WTC11 (cell line): ENCODE measurements at regions not wholly inside any gene's neighbourhood (a gene's known extent, or its start where the extent isn't known, plus 50 kb on each side); places are given as distances from the start of the nearest gene placed in this dataset.

Experiments used
- ATAC-seq: fragments of 200-7000 bp; cut with Tn5 transposase; 2 replicates; pipeline ENCODE4 v1.10.0; 2021; ENCODE audit warnings: mild to moderate bottlenecking, moderate library complexity
- CTCF ChIA-PET: fragments of 300-600 bp; sonication (Branson Sonifier 250); formaldehyde crosslinking; loops from one replicate; lab custom pipeline; 2021; ENCODE audit warnings: antibody characterized with exemption; lab: Charles Lee
- POLR2A ChIA-PET: fragments of 350-600 bp; sonication (Branson Sonifier 250); formaldehyde crosslinking; loops from one replicate; lab custom pipeline; 2021; ENCODE audit warnings: antibody characterized with exemption; lab: Charles Lee
- DNase-seq: peaks from one replicate; pipeline ENCODE4 v3.0.0; 2021; ENCODE audit warnings: low spot score
- H3K27ac Mint-ChIP-seq: 2 replicates; pipeline ENCODE4 v1.8.0; 2021; ENCODE audit warnings: mixed read lengths
- H3K27me3 Mint-ChIP-seq: 2 replicates; pipeline ENCODE4 v1.8.0; 2021; ENCODE audit warnings: low read depth, mild to moderate bottlenecking, moderate library complexity, mixed read lengths
- H3K36me3 Mint-ChIP-seq: 2 replicates; pipeline ENCODE4 v1.8.0; 2021; ENCODE audit warnings: mixed read lengths
- H3K4me1 Mint-ChIP-seq: 2 replicates; pipeline ENCODE4 v1.8.0; 2022; ENCODE audit warnings: mixed read lengths
- H3K4me3 Mint-ChIP-seq: 2 replicates; pipeline ENCODE4 v1.8.0; 2021; ENCODE audit warnings: mild to moderate bottlenecking, moderate library complexity, mixed read lengths
- H3K9me3 Mint-ChIP-seq: 2 replicates; pipeline ENCODE4 v1.8.0; 2021; ENCODE audit warnings: mixed read lengths
- ATF1 ChIP-seq: sonication (generic); formaldehyde crosslinking; IDR thresholded peaks from 2 replicates; pipeline ENCODE4 v1.8.1; 2023; ENCODE audit warnings: mild to moderate bottlenecking, moderate library complexity, missing genetic modification reagents
- ATF6 ChIP-seq: sonication (generic); formaldehyde crosslinking; IDR thresholded peaks from 2 replicates; pipeline ENCODE4 v1.8.1; 2023; ENCODE audit warnings: mild to moderate bottlenecking, missing genetic modification reagents
- CBFB ChIP-seq: sonication (generic); formaldehyde crosslinking; IDR thresholded peaks from 2 replicates; pipeline ENCODE4 v1.8.1; 2022; ENCODE audit warnings: mild to moderate bottlenecking, low read depth, missing genetic modification reagents
- ELF4 ChIP-seq: sonication (generic); formaldehyde crosslinking; IDR thresholded peaks from 2 replicates; pipeline ENCODE4 v1.8.1; 2022; ENCODE audit warnings: low read depth, mild to moderate bottlenecking, moderate library complexity, missing genetic modification reagents
- FOXP1 ChIP-seq: sonication (generic); formaldehyde crosslinking; IDR thresholded peaks from 2 replicates; pipeline ENCODE4 v1.8.0; 2022; ENCODE audit warnings: missing genetic modification reagents, mild to moderate bottlenecking, moderate library complexity, borderline replicate concordance
- IRF1 ChIP-seq: sonication (generic); formaldehyde crosslinking; IDR thresholded peaks from 2 replicates; pipeline ENCODE4 v1.8.0; 2023; ENCODE audit warnings: missing genetic modification reagents
- NFATC4 ChIP-seq: fragments of 250-450 bp; sonication (Bioruptor Pico); IDR thresholded peaks from 2 replicates; pipeline ENCODE4 v1.9.0; 2021; ENCODE audit warnings: mild to moderate bottlenecking
- NFE2L1 ChIP-seq: sonication (generic); formaldehyde crosslinking; IDR thresholded peaks from 2 replicates; pipeline ENCODE4 v1.8.1; 2023; ENCODE audit warnings: missing genetic modification reagents
- RORB ChIP-seq: fragments of 250-450 bp; sonication (Bioruptor Pico); IDR thresholded peaks from 2 replicates; pipeline ENCODE4 v1.9.0; 2021; ENCODE audit warnings: mild to moderate bottlenecking
- SMAD4 ChIP-seq: sonication (generic); formaldehyde crosslinking; IDR thresholded peaks from 2 replicates; pipeline ENCODE4 v1.8.0; 2022; ENCODE audit warnings: mild to moderate bottlenecking, missing genetic modification reagents
- TEAD1 ChIP-seq: sonication (generic); formaldehyde crosslinking; IDR thresholded peaks from 2 replicates; pipeline ENCODE4 v1.8.0; 2022; ENCODE audit warnings: mild to moderate bottlenecking, missing genetic modification reagents
- ZNF219 ChIP-seq: sonication (generic); formaldehyde crosslinking; IDR thresholded peaks from 2 replicates; pipeline ENCODE4 v1.8.0; 2023; ENCODE audit warnings: missing genetic modification reagents, mild to moderate bottlenecking, borderline replicate concordance
- ZNF396 ChIP-seq: fragments of 250-450 bp; sonication (Bioruptor Pico); IDR thresholded peaks from 2 replicates; pipeline ENCODE4 v1.8.0; 2021; ENCODE audit warnings: mild to moderate bottlenecking, moderate library complexity, borderline replicate concordance
- ZNF423 ChIP-seq: fragments of 250-450 bp; sonication (Bioruptor Pico); IDR thresholded peaks from 2 replicates; pipeline ENCODE4 v2.1.2; 2022; ENCODE audit warnings: mild to moderate bottlenecking, moderate library complexity
- ZNF425 ChIP-seq: fragments of 250-450 bp; sonication (Bioruptor Pico); conservative IDR thresholded peaks from 2 replicates; pipeline ENCODE4 v1.9.0; 2021; ENCODE audit warnings: mild to moderate bottlenecking
- ZNF512 ChIP-seq: sonication (generic); formaldehyde crosslinking; IDR thresholded peaks from 2 replicates; pipeline ENCODE4 v1.8.1; 2022; ENCODE audit warnings: missing genetic modification reagents, borderline replicate concordance
- TF ChIP-seq, protein P1 (sequence below): fragments of 250-450 bp; sonication (Bioruptor Pico); IDR thresholded peaks from 2 replicates; pipeline ENCODE4 v2.1.2; 2022; ENCODE audit warnings: mild to moderate bottlenecking, moderate library complexity
- TF ChIP-seq, protein P2 (sequence below): sonication (generic); formaldehyde crosslinking; IDR thresholded peaks from 2 replicates; pipeline ENCODE4 v1.8.0; 2022; ENCODE audit warnings: mild to moderate bottlenecking, missing genetic modification reagents
- TF ChIP-seq, protein P3 (sequence below): sonication (generic); formaldehyde crosslinking; IDR thresholded peaks from 2 replicates; pipeline ENCODE4 v1.8.1; 2023; ENCODE audit warnings: mild to moderate bottlenecking, missing genetic modification reagents

- H3K4me3 Mint-ChIP-seq = no peak overlapping the region
- TF ChIP-seq CBFB (CRISPR knock-in tag) (no peak), SMAD4 (CRISPR knock-in tag) (no peak), ATF1 (CRISPR knock-in tag) (no peak), FOXP1 (CRISPR knock-in tag) (no peak), ELF4 (CRISPR knock-in tag) (no peak), NFATC4 (CRISPR knock-in tag) (no peak), NFE2L1 (CRISPR knock-in tag) (no peak), RORB (no peak)
- TF ChIP-seq, protein P1, sequence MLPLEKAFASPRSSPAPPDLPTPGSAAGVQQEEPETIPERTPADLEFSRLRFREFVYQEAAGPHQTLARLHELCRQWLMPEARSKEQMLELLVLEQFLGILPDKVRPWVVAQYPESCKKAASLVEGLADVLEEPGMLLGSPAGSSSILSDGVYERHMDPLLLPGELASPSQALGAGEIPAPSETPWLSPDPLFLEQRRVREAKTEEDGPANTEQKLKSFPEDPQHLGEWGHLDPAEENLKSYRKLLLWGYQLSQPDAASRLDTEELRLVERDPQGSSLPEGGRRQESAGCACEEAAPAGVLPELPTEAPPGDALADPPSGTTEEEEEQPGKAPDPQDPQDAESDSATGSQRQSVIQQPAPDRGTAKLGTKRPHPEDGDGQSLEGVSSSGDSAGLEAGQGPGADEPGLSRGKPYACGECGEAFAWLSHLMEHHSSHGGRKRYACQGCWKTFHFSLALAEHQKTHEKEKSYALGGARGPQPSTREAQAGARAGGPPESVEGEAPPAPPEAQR (CRISPR knock-in tag) = no peak
- no peaks in the 10 kb centered on the region for H3K27me3 Mint-ChIP-seq
- H3K36me3 Mint-ChIP-seq = no peaks in the 10 kb centered on the region
- H3K9me3 Mint-ChIP-seq = peaks cover 4% of the 10 kb centered on the region
- ChIA-PET CTCF (no interaction called here), POLR2A (no interaction called here)
- H3K4me1 Mint-ChIP-seq = peaks cover 37% of the 10 kb centered on the region
- ATAC-seq (no peak), DNase-seq (no peak)
- no peak overlapping the region for H3K27ac Mint-ChIP-seq
Observed at GRCh38 chr6:105745464-105746129, 340.5 kb upstream of the PRDM1 start.

- POLR2A ChIA-PET = no interaction called here
- CTCF ChIA-PET = no interaction called here
- Mint-ChIP-seq H3K4me1 (peaks cover 42% of the 10 kb centered on the region), H3K36me3 (no peaks in the 10 kb centered on the region), H3K4me3 (no peak overlapping the region), H3K27me3 (no peaks in the 10 kb centered on the region), H3K27ac (no peak overlapping the region), H3K9me3 (peaks cover 4% of the 10 kb centered on the region)
- TF ChIP-seq IRF1 (CRISPR knock-in tag) (no peak), ATF6 (CRISPR knock-in tag) (no peak), ZNF423 (CRISPR knock-in tag) (no peak), ZNF512 (CRISPR knock-in tag) (no peak), ZNF396 (CRISPR knock-in tag) (no peak), RORB (no peak), TEAD1 (CRISPR knock-in tag) (no peak), FOXP1 (CRISPR knock-in tag) (no peak), ZNF219 (CRISPR knock-in tag) (no peak), CBFB (CRISPR knock-in tag) (no peak), ZNF425 (no peak)
- TF ChIP-seq, protein P2, sequence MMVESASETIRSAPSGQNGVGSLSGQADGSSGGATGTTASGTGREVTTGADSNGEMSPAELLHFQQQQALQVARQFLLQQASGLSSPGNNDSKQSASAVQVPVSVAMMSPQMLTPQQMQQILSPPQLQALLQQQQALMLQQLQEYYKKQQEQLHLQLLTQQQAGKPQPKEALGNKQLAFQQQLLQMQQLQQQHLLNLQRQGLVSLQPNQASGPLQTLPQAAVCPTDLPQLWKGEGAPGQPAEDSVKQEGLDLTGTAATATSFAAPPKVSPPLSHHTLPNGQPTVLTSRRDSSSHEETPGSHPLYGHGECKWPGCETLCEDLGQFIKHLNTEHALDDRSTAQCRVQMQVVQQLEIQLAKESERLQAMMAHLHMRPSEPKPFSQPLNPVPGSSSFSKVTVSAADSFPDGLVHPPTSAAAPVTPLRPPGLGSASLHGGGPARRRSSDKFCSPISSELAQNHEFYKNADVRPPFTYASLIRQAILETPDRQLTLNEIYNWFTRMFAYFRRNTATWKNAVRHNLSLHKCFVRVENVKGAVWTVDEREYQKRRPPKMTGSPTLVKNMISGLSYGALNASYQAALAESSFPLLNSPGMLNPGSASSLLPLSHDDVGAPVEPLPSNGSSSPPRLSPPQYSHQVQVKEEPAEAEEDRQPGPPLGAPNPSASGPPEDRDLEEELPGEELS (CRISPR knock-in tag) = no peak
- TF ChIP-seq, protein P3, sequence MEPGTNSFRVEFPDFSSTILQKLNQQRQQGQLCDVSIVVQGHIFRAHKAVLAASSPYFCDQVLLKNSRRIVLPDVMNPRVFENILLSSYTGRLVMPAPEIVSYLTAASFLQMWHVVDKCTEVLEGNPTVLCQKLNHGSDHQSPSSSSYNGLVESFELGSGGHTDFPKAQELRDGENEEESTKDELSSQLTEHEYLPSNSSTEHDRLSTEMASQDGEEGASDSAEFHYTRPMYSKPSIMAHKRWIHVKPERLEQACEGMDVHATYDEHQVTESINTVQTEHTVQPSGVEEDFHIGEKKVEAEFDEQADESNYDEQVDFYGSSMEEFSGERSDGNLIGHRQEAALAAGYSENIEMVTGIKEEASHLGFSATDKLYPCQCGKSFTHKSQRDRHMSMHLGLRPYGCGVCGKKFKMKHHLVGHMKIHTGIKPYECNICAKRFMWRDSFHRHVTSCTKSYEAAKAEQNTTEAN (CRISPR knock-in tag) = no peak
- no peak for ATAC-seq
- DNase-seq = no peak
Observed at GRCh38 chr6:105744815-105745214, 341.3 kb upstream of the PRDM1 start.
